ENCODE measurements at regions not wholly inside any gene's neighbourhood (a gene's known extent, or its start where the extent isn't known, plus 50 kb on each side); places are given as distances from the start of the nearest gene placed in this dataset.

- TF ChIP-seq CTCF (IDR thresholded peaks at IDR 0.05) (no peak), EZH2 (IDR thresholded peaks at IDR 0.05) (no peak)
These were observed 113.4 kb upstream of the TRIM2 start for GRCh38 chr4:153090670-153091385.

Data from neural progenitor cell (in vitro differentiated cells).